Subcutaneous abdominal adipose tissue (tissue), 5 donors: ENCODE measurements at regions not wholly inside any gene's neighbourhood (a gene's known extent, or its start where the extent isn't known, plus 50 kb on each side); places are given as distances from the start of the nearest gene placed in this dataset.
A peak's percentile ranks its signal among the peaks of the same experiment; 100 is the strongest.

Experiments
- H3K27ac ChIP-seq: one replicate; pipeline ENCODE4 v1.7.0; 2013; ENCODE audit warnings: low read depth, mild to moderate bottlenecking, inconsistent platforms, low read length, moderate library complexity
- H3K27me3 ChIP-seq, 5 donors: one replicate each; pipeline ENCODE4 v1.7.0; 2013; ENCODE audit warnings: low read length in 5 of 5, inconsistent platforms in 1 of 5; ENCODE audit not compliant: control insufficient read depth in 5 of 5, insufficient read depth in 4 of 5
- H3K36me3 ChIP-seq, 5 donors: one replicate each; pipeline ENCODE4 v1.7.0; 2013; ENCODE audit warnings: low read length in 5 of 5; ENCODE audit not compliant: control insufficient read depth in 5 of 5, insufficient read depth in 5 of 5
- H3K4me1 ChIP-seq, 5 donors: one replicate each; pipeline ENCODE4 v1.7.0; 2013; ENCODE audit warnings: low read length in 5 of 5, mild to moderate bottlenecking in 3 of 5, moderate library complexity in 1 of 5; ENCODE audit not compliant: control insufficient read depth in 5 of 5, insufficient read depth in 5 of 5
- H3K4me3 ChIP-seq, 5 donors: one replicate each; pipeline ENCODE4 v1.7.0; 2013; ENCODE audit warnings: low read length in 5 of 5, low read depth in 1 of 5
- H3K9ac ChIP-seq, 5 donors: one replicate each; pipeline ENCODE4 v1.7.0; 2013; ENCODE audit warnings: low read length in 5 of 5, mild to moderate bottlenecking in 4 of 5, moderate library complexity in 3 of 5
- H3K9me3 ChIP-seq, 5 donors: one replicate each; pipeline ENCODE4 v1.7.0; 2013; ENCODE audit warnings: low read length in 5 of 5; ENCODE audit not compliant: control insufficient read depth in 5 of 5
- donor health status: healthy.
- donor health status: healthy.
- donor health status: healthy.
- donor health status: healthy.
- donor health status: healthy.

DNA sequence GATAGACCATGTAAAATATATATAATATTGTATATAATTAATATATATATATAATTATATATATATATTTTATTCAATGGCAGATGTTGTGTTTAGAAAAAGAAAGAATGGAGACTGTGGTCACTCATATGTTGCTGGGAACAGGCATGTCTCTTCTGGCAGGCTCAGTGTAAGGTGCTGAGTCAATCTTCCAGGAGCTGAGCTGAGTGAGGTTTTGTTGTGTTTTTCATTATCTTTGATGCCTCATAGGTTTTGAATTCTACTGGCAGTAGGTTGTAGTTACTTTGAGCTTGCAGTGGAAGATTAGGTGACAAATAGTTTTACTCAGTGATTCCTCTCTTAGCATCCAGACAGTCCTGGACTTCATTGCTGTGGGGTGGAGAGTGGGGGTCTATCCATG is 561.3 kb downstream of the IRX1 start:
- Histone ChIP-seq H3K9me3 (peaks cover 0 to 7% (median 0%) of the 10 kb centered on the region in 5 donors), H3K9ac (no peak overlapping the region), H3K4me3 (no peak overlapping the region), H3K4me1 (no peaks in the 10 kb centered on the region), H3K27me3 (no peaks in the 10 kb centered on the region), H3K36me3 (no peaks in the 10 kb centered on the region), H3K27ac (no peak overlapping the region)

DNA sequence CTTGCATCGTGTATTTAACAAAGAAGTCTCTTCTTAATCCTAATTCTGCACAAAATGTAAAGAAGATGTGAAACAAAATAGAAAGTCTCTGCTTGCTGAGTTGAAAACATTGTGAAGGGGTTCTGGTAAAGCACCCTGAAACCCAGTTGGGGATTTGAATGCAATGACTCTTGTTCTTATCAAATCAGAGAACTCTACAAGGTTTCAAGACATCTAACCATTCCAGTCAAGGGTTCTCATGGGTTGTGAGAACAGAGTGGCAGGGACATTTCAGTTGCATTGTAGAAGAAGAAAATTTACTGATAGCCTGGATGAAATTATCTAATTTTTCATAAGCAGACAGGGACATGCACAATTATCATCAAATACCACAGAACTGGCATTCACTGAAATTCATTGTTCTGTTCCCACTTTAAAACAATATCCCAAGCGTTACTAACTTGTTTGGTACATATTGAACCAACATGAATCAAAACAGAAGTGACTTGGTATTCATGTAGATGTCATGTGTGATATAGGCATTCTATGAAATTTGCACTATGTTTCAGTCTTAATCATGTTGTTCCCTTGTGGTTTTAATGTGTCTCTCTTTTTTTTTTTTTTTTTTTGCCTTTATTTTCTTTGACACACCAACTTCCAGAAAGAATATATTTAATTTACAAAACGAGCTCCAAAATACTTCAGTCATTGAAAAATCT is 563.3 kb downstream of the IRX1 start:
- H3K4me3 ChIP-seq: no peak overlapping the region
- H3K4me1 ChIP-seq: no peaks in the 10 kb centered on the region
- no peak overlapping the region for H3K27ac ChIP-seq
- peaks cover 0 to 7% (median 0%) of the 10 kb centered on the region in 5 donors for H3K9me3 ChIP-seq
- H3K27me3 ChIP-seq: no peaks in the 10 kb centered on the region
- no peaks in the 10 kb centered on the region for H3K36me3 ChIP-seq
- no peak overlapping the region for H3K9ac ChIP-seq

DNA sequence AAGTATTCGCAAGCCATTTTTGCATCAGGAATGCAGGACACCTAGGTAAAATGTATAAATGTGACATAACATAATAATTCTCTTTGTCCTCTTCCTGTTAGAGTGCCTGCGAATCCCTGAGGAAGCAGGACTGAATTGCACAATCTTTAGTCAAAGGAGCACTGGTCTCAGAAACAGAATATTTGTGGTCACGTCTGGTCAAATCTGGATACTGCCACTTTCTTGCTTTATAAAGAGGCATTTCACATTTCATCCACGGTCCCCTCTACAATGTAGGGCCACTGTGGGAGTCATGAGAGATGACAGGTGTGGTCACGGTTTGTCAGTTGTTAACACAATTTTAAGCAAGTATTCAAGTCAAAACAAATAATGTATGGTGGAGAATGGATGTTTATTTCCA is 564.0 kb downstream of the IRX1 start:
- no peaks in the 10 kb centered on the region for H3K36me3 ChIP-seq
- H3K27ac ChIP-seq: no peak overlapping the region
- no peak overlapping the region for H3K4me3 ChIP-seq
- no peaks in the 10 kb centered on the region for H3K4me1 ChIP-seq
- no peaks in the 10 kb centered on the region for H3K27me3 ChIP-seq
- H3K9me3 ChIP-seq: peaks cover 0 to 7% (median 0%) of the 10 kb centered on the region in 5 donors
- H3K9ac ChIP-seq: no peak overlapping the region

DNA sequence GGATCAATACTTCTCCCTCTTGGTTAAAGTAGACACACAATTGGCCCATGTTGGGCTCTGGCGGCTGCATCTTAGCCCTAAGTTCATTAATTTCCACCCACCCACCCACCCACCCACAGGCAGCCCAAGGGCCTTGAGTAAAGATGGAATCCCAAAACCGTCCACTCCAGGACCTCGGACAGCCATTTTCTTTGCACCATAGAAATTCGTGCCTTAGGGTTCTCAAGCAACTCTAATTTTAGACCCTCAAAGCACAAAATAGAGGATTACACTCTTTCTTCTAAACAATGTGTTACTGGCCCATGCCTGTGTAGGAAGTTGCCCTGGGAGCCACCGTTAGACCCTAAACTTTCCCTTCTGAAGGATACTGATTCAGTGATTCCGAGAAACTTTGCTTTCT is 568.5 kb downstream of the IRX1 start:
- Histone ChIP-seq H3K27me3 (no peaks in the 10 kb centered on the region), H3K36me3 (no peaks in the 10 kb centered on the region), H3K9ac (no peak overlapping the region), H3K9me3 (no peaks in the 10 kb centered on the region), H3K4me1 (no peaks in the 10 kb centered on the region), H3K27ac (no peak overlapping the region), H3K4me3 (no peak overlapping the region)

DNA sequence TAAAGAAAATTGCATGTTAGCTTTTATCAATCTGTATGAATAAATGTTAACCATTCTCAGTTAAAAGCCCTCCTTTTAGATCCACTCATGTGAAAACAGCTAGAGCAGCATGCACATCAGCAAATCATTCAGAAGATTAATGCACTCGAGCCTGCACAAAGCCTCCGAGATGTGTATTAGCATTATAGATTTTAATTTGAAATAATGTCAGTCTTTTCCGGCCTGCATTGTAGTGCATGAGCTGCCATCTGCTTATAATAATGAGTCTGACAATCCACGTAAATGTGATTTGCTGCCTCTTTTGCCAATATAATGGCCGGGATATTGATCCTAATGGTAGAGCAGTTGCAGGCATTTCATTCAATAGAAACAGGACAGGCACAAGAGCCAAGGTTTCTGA is 585.1 kb downstream of the IRX1 start:
- Histone ChIP-seq H3K27ac (no peak overlapping the region), H3K9ac (no peak overlapping the region), H3K4me3 (no peak overlapping the region), H3K36me3 (no peaks in the 10 kb centered on the region), H3K4me1 (no peaks in the 10 kb centered on the region), H3K27me3 (no peaks in the 10 kb centered on the region), H3K9me3 (peaks cover 0 to 13% (median 8%) of the 10 kb centered on the region in 5 donors)

DNA sequence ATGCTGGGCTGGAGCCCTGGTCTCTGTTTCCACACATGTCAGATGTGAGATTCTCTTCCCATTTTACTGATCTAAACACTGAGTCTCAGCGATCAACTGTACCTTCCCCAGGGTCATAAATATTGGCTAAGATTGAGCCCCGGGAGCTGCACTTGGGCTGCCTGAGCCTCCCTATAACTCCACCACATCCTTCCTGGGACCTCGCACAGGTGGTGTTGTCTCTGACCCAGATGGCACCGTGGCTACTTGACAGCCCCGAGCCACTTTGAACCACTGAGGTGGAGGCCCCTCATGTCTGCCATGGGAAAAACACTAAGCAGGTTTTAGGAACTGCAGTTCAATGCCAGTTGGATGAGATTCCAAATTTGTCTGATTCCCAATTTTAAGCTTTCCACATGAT is 586.5 kb downstream of the IRX1 start:
- Histone ChIP-seq H3K4me1 (no peaks in the 10 kb centered on the region), H3K4me3 (no peak overlapping the region), H3K36me3 (no peaks in the 10 kb centered on the region), H3K27me3 (no peaks in the 10 kb centered on the region), H3K9ac (no peak overlapping the region), H3K9me3 (peaks cover 0 to 13% (median 8%) of the 10 kb centered on the region in 5 donors), H3K27ac (no peak overlapping the region)

DNA sequence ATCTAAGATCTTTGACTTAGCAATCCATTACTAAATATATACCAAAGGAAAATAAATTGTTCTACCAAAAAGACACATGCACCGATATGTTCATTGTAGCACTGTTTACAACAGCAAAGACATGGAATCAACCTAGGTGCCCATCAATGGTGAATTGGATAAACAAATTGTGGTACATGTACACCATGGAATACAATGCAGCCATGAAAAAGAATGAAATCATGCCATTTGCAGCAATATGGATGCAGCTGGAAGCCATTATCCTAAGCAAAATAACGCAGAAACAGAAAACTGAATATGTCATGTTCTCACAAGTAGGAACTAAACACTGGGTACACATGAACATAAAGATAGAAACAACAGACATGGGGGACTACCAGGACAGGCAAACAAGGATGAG is 589.5 kb downstream of the IRX1 start:
- Histone ChIP-seq H3K27ac (no peak overlapping the region), H3K36me3 (no peaks in the 10 kb centered on the region), H3K4me1 (no peaks in the 10 kb centered on the region), H3K27me3 (no peaks in the 10 kb centered on the region), H3K9me3 (peaks cover 0 to 13% (median 2%) of the 10 kb centered on the region in 5 donors), H3K9ac (no peak overlapping the region), H3K4me3 (no peak overlapping the region)

DNA sequence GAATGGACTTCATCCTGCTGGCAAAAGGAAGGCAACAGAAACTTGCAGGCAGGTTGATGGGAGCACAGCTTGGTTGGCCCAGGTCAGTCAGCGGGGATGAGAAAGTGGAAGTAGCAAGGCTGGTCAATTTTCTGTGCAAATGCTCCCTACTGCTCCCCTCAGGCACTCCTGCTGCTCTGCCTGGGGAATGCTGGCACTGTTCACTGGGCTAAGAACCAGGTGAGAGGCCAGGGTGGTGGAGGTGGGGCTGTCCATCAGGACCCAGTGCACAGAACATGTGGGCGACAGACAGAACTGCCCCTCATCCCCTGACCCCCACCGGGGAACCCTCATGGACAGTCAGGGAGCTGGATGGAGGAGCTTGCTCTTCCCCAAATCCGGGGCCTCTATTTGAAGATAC is 593.1 kb downstream of the IRX1 start:
- Histone ChIP-seq H3K27ac (no peak overlapping the region), H3K9me3 (peaks cover 0 to 11% (median under 1%) of the 10 kb centered on the region in 5 donors), H3K4me3 (no peak overlapping the region), H3K27me3 (no peaks in the 10 kb centered on the region), H3K4me1 (no peaks in the 10 kb centered on the region), H3K36me3 (no peaks in the 10 kb centered on the region), H3K9ac (no peak overlapping the region)

DNA sequence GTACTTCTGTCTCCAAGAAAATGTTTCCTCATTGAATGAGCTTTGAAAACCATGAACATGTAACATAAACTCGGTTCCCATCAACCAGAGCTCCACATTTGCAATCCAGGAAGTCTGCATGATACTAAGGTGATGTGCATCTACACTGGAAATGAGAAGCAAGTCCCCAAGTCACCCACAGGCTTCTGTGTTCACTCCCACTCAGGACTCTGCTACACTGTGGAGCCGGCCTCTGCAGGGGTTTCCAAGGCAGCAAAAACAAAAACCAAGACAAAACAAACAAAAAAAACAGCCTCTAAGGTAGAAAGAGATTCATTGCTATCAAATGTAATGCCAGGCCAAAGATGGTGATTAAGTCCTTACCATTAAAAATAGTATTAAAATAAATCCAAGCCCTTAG is 593.7 kb downstream of the IRX1 start:
- Histone ChIP-seq H3K4me1 (no peaks in the 10 kb centered on the region), H3K4me3 (no peak overlapping the region), H3K9me3 (peaks cover 0 to 6% (median 0%) of the 10 kb centered on the region in 5 donors), H3K27ac (peak overlapping the region; percentile 14), H3K27me3 (no peaks in the 10 kb centered on the region), H3K36me3 (no peaks in the 10 kb centered on the region), H3K9ac (no peak overlapping the region)

DNA sequence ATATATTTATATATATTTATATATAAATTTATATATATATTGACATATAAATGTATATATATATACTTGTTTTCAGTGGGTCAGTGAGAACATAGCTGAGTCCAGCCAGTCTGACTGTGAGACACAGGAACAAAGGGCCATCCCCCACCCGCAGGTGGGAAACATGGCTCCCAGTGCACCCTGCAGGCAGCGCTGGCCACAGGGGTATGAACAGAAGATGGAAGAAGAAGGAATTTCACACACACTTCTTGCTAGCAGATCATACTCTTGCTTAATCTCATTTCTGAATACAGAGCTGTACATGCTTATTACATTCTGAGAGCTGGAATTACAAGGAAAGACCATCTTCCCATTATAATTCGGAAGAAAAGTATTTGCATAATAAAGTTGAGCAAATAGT is 595.4 kb downstream of the IRX1 start:
- no peak overlapping the region for H3K9ac ChIP-seq
- no peak overlapping the region for H3K4me3 ChIP-seq
- no peaks in the 10 kb centered on the region for H3K9me3 ChIP-seq
- H3K27me3 ChIP-seq: no peaks in the 10 kb centered on the region
- no peaks in the 10 kb centered on the region for H3K4me1 ChIP-seq
- no peak overlapping the region for H3K27ac ChIP-seq
- H3K36me3 ChIP-seq: no peaks in the 10 kb centered on the region
